Posterior cingulate gyrus (tissue), 11 donors: ENCODE measurements at regions not wholly inside any gene's neighbourhood (a gene's known extent, or its start where the extent isn't known, plus 50 kb on each side); places are given as distances from the start of the nearest gene placed in this dataset.
"Not testable (repeated sequence)": the region's sequence is repeated elsewhere in the genome, so short reads cannot be mapped to it uniquely, and the experiment has no call there.

Experiments
- DNase-seq, 10 donors: peaks; one replicate each; pipeline versions ENCODE4 v3.0.0 to v3.0.0-alpha.2; 2020 to 2021; ENCODE audit warnings: mixed read lengths in 3 of 10
- intact Hi-C: fragments of 100-400 bp; cut with DNase I; formaldehyde crosslinking; loops from one replicate; pipeline ENCODE4 v1.15.1; 2023

DNA sequence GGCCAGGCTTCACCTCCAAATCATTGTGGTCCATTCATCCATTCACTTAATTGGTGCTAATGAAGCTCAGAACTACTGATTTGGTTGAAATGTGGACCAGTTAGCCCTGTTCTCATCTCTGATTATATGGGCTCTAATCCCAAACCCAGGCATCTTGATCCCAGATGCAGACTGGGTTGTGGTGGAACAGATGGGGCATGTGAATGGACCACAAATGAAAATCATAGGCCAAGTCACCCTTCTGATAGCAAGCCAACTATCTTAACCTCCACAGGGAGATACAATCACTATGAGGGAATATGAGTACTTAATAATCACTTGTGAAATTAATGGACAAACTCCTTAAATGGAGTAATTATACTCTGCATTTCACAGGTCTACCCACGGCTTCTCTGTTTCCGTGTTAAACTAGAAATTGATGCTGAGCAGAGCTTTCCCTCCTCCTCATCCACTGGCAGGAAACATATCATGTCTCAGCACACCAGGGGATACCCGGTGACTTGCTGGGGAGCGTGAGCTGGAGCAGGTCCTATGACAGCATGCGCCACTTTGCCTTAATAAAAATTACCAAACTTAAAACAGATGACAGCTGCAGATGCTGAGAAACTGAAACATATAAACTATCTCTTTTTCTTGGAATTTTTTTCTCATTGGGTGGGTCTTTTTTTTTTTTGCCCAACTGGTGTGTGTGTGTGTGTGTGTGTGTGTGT lies 108.8 kb upstream of the HEY2 start:
- intact Hi-C loops: no loop called here
- no peak for DNase-seq

GRCh38 chr6:125643967-125644661 lies 105.3 kb upstream of the HEY2 start:
- peak in 2 of 10 donors; percentile 63 to 81 for DNase-seq
- intact Hi-C loops: not testable (repeated sequence)

DNA sequence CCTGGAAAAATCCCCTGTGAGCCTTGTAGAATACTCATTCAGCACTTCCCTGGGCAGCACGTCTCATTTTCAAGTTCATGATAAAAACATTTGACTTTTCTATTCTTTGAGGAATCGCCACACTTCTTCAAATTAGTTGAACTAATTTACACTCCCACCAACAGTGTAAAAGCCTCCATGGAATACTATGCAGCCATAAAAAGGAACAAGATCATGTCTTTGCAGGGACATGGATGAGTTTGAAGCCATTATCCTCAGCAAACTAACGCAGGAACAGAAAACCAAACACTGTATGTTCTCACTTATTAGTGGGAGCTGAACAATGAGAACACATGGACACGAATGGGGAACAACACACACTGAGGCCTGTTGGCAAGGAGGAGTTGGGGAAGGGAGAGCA lies 102.0 kb upstream of the HEY2 start:
- intact Hi-C loops: no loop called here

GRCh38 chr6:125653752-125654151 lies 95.7 kb upstream of the HEY2 start:
- intact Hi-C loops: not testable (repeated sequence)

More for the DNA sequence above, 102.0 kb upstream of the HEY2 start:
- no peak for DNase-seq

DNA sequence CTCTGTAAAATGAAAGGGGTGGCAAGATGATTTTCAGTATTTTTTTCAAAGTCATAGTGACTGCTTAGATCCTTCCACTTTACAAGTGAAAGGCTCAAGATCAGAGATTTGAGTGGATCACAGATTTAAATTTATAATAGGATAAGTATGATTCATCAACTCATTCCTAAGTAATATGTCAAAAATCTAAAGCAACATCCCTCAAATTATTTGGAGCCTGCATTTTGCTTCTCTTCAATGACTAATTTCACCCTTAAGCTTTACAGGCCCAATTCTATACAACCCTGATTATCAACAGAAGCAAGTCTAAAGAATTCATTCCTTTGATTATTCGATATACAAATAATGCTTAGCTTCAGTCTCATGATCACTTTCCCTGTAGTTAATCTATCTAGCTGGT lies 93.9 kb upstream of the HEY2 start:
- intact Hi-C loops: no loop called here
- DNase-seq: no peak

More at GRCh38 chr6:125653752-125654151, 95.7 kb upstream of the HEY2 start:
- not testable (repeated sequence) for DNase-seq

DNA sequence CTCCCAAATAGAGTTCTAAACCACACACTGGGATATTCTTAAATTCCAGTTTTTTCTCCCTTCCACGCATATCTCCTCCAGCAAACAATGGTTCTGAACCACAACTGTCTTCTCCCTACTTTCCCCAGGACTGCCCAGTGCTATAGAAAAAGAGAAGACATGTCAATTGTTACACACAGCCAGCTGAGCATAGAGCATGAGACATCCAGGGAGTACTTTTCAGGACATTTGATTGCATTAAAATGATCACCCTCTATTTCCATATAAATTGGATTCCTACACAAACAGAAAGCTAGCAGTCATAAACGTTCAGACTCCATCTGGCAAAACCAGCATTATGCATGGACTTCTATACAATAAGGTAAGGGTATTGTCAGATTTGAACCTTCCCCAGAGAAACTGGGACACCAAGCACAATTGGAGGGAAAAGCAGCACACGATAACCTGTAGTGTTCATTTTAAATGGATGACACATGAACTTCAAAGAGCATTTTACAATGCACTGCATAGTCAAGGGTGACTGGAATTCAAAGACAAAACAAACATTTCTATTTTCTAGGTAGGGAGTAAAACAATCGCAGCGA lies 93.1 kb upstream of the HEY2 start:
- DNase-seq: no peak
- intact Hi-C loops: no loop called here

DNA sequence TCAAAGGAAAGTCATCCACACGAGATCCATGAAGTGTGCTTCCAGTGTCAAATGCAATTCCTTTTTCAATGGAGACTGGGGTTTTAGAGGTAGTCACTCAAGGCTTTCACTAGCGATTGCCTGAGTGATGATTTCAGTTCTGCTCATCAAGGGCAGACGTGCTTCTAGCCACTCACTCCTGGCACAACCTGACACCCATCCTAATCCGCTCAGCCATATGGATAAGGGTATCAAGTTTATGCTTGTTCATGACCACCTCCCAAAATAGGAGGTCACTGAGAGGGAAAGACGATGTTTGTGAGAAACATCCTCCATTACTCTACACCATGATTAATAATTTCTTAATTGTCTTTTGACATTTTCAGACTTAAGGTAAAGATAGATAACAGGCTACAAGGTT lies 91.3 kb upstream of the HEY2 start:
- intact Hi-C loops: no loop called here
- no peak for DNase-seq

DNA sequence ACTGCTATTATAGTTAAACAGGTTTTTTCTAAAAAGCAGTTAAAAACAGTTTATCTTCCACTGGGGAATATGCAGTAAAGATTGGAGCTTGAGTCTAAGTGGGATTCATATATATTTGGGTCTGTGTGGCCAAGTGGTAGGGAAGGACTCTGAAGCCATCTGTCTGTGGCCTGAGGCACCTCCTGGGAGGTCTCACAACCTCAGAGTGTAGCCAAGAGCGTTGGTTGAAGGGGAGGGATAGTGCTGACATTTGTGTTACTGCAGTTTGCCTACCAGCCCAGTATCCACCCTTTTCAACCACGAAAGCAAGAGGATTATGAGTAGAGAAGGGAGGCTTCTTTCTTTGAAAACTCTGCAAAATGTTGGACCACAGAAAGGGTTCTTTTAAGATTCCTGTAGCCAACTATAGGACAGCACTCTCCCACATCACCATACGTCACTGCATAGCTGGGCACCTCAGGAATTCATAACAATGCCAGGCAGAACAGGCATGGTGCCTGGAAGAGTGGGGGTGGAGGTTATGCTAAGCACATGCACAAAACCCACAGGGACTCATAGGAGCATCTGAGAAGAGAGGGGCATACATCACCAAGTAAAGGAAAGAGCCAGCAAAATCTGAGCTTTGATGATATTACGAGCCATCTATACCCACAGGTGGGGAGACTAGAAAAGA lies 90.5 kb upstream of the HEY2 start:
- no peak for DNase-seq
- intact Hi-C loops: no loop called here

GRCh38 chr6:125659887-125660286 lies 89.5 kb upstream of the HEY2 start:
- intact Hi-C loops: no loop called here

GRCh38 chr6:125662296-125662695 lies 87.1 kb upstream of the HEY2 start:
- DNase-seq: no peak
- intact Hi-C loops: no loop called here

More at GRCh38 chr6:125659887-125660286, 89.5 kb upstream of the HEY2 start:
- DNase-seq: no peak

DNA sequence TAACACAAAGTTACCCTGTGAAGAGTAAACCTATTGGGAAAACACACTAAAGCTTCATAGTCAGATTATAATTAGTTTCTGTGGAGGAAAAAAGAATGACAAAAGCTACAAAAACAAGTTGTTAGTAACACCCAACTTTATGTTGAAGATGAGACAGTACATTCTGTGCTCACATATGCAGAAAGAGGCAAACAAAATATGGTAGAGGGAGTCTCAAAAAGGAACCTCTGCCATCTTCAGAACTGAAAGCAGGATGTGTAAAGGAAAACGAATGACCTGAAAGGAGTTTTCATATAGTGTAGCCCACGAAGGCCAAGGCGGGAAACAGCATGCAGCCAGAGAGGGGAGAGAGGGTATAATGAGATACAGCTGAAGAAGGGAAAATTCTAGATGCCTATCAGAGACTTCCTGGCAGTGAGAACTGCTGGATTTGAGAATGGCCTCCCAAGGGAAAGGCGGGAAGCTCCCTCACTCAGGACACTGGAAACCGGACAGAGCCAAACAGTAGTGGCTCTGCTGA lies 84.1 kb upstream of the HEY2 start:
- intact Hi-C loops: no loop called here
- DNase-seq: no peak

- no peak for DNase-seq
- intact Hi-C loops: no loop called here
These were observed 82.1 kb upstream of the HEY2 start for GRCh38 chr6:125667326-125667725.

DNA sequence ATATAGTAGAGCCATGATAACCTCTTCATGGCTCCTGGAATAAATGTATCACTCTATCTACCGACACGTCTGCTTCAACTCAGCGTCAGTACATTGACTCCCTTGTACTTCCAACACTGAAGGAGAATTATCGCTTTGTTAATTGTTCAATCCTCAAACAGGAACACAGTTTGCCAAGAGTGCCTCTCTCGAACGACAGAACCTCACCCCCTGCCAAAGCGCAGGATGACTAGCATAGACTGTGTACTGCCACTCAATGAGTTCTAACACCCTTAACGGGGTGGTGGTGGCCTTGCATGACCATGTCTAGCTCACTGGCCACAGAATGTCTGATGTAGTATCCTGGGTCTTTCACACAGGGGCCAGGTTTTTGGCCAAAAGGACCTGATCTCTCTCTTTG lies 81.4 kb upstream of the HEY2 start:
- intact Hi-C loops: no loop called here
- peak in 6 of 10 donors; percentile 27 to 87 (median 34) for DNase-seq

- DNase-seq: no peak
These were observed 78.9 kb upstream of the HEY2 start for GRCh38 chr6:125670568-125670967.

GRCh38 chr6:125671323-125671722 lies 78.1 kb upstream of the HEY2 start:
- intact Hi-C loops: no loop called here
- DNase-seq: no peak

More at GRCh38 chr6:125670568-125670967, 78.9 kb upstream of the HEY2 start:
- intact Hi-C loops: no loop called here

- intact Hi-C loops: no loop called here
- DNase-seq: peak in 1 of 10 donors; percentile 58
These were observed 75.2 kb upstream of the HEY2 start for GRCh38 chr6:125674230-125674629.

GRCh38 chr6:125678601-125679000 lies 70.8 kb upstream of the HEY2 start:
- intact Hi-C loops: no loop called here
- no peak for DNase-seq

GRCh38 chr6:125679128-125679527 lies 70.3 kb upstream of the HEY2 start:
- intact Hi-C loops: no loop called here
- no peak for DNase-seq

- no peak for DNase-seq
- intact Hi-C loops: no loop called here
These were observed 69.8 kb upstream of the HEY2 start for GRCh38 chr6:125679651-125680050.

DNA sequence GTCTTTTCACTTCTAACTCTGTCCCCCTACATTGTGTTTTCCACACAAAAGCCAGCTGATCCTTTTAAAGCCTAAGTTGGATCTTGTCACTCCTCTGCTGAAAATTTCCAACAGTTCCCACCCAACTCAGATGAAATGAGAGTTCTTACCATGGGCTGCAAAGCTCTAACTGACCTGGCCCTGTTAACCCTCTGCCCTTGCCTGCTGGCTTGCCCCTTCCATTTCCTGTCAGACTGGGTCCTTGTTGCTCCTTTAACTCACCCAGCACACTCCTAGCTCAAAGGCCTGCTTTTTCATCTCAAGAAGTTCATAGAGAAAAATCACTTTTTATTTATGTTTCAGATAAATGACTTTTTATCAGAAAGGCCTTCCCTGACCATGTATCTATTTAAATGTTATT lies 66.5 kb upstream of the HEY2 start:
- intact Hi-C loops: no loop called here
- no peak for DNase-seq

DNA sequence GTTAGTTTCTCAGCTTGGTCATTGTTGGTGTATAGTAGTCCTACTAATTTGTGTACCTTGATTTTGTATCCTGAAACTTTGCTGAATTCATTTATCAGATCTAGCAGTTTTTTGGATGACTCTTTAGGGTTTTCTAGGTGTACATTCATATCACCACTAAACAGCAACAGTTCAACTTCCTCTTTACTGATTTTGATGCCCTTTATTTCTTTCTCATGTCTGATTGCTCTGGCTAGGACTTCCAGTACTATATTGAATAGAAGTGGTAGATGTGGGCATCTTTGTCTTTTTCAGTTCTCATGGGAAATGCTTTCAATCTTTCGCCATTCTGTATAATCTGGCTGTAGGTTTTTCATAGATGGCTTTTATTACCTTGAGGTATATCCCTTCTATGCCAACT lies 61.3 kb upstream of the HEY2 start:
- no peak for DNase-seq
- intact Hi-C loops: no loop called here
